DMS153 treated with DMSO at 0.1 percent for 48 hours (cell line): ENCODE measurements at regions not wholly inside any gene's neighbourhood (a gene's known extent, or its start where the extent isn't known, plus 50 kb on each side); places are given as distances from the start of the nearest gene placed in this dataset.
"Not testable (repeated sequence)": the region's sequence is repeated elsewhere in the genome, so short reads cannot be mapped to it uniquely, and the experiment has no call there.

Source experiments
- DNase-seq: peaks from one replicate; lab custom pipeline; 2025; ENCODE audit not compliant: unreplicated experiment; lab: John Stamatoyannopoulos, UW

DNA sequence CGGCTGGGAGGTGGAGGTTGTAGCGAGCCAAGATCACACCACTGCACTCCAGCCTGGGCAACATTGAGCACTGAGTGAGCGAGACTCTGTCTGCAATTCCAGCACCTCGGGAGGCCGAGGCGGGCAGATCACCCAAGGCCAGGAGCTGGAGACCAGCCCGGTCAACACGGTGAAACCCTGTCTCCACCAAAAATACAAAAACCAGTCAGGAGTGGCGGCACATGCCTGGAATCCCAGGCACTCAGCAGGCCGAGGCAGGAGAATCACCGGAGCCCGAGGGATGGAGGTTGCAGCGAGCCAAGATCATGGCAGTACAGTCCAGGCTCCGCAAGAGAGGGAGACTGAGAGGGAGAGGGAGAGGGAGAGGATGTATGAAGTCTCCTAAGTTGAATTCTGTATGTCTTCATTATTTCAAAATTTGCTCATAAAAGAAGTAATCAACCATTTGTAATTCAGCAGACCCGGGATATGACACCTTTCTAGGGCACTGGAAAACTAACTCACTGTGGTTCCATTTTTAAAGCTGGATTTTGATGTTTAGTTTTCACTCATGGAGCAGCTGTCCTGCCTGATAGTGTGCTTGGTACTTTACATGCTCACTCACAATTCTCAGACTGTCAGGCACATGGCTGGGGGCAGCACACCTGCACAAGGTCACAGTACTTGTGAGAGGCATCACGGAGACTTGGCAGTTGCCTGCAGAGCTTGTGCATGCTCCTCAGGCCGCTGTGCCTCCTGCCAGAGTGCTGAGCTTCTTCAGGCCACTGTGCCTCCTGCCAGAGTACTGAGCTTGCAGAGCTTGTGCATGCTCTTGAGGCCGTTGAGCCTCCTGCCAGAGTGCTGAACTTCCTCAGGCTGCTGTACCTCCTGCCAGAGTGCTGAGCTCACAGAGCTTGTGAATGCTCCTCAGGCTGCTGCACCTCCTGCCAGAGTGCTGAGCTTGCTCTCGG, 106.2 kb downstream of the ERMARD start:
- no peak for DNase-seq

- DNase-seq, result not testable (repeated sequence)
These were observed 105.3 kb downstream of the ERMARD start for GRCh38 chr6:169856442-169857342.

DNA sequence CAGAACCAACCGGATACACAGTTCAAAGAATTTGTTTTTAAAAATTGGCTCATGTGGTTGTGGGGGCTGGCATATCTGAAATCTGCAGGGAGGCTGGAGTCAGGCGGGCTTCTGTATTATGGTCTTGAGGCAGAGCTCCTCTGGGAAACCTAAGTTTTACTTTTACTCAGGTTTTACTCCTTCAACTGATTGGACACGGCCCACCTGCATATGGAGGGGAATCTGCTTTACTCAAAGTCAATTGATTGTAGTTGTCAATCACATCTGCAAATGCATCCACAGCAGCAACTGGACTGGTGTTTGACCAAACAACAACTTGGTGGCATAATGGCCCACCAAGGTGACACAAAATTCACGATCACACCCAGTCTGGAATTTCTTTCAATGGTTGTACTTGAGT, 103.4 kb downstream of the ERMARD start:
- no peak for DNase-seq

DNA sequence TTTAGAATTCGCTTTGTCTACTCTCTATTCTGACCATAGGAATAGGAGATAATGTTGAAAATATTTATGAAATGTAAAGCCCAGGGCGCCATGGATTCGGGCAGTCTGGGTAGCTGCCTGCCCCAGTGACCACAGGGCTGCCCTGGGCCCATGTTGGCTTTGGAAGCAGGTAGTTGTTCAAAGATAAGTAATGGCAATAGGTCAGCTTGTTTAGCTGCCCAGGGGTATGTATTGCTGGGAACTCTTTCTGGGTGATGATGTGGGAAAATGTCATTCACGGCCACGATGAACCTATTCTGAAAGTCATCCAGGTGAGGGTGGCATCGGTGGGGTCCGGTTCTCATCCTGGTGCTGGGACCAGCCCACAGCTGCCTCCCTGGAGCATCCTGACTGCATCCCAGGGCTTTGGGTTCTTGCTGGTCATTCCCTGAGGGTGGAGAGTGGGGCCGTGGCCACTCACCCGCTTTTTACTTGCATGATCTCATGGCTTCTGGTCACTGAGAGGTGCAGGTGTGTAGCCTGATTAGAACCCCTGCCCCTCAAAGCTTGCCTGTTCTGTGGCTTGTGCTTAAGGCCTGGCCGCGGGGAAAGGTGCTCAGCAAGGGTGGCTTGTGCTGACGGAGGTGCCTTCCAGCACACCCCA, 102.8 kb downstream of the ERMARD start:
- no peak for DNase-seq

- DNase-seq, result no peak
These were observed 102.0 kb downstream of the ERMARD start for GRCh38 chr6:169853196-169854082.

GRCh38 chr6:169852504-169853195, 101.2 kb downstream of the ERMARD start:
- no peak for DNase-seq

GRCh38 chr6:169851641-169852503, 100.5 kb downstream of the ERMARD start:
- no peak for DNase-seq

GRCh38 chr6:169850746-169851145, 99.3 kb downstream of the ERMARD start:
- no peak for DNase-seq

DNA sequence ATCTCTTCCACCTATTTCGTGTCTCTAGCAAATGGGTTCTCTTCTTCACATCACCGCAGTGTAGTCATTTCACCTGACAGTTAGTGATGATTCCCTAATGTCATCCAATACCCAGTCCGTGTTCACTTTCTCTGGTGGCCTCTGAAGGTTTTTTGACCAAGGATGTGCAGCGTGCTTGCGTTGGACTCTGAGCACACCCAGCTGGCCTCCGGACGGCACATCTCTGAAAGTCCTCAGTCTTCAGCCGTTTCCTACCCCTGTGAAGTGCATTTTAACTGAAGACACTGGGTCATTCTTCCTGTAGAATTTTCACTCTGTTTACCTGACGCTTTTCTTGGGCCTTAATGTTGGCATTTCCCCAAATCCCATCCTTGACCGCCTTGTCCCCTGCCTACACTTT, 98.7 kb downstream of the ERMARD start:
- no peak for DNase-seq

DNA sequence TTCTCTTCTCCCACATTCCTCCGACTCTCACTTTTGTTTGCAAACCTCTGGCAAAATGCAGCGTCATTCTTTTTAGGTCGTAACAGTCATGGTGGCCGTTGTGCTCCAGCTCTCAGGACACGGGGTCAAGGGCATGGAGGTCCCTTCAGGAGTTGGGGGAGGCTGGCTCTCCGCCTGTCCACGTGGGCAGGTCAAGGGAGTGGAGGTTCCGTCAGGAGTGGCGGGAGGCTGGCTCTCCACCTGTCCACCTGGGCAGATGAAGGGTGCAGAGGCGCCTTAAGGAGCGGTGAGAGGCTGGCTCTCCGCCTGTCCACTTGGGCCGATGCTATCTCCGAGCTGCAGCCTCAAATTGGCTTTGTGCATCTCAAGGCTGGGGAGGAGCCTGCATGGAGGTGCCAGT, 98.0 kb downstream of the ERMARD start:
- DNase-seq, result no peak

- no peak for DNase-seq
These were observed 97.5 kb downstream of the ERMARD start for GRCh38 chr6:169848946-169849345.

GRCh38 chr6:169847901-169848311, 96.5 kb downstream of the ERMARD start:
- no peak for DNase-seq

DNA sequence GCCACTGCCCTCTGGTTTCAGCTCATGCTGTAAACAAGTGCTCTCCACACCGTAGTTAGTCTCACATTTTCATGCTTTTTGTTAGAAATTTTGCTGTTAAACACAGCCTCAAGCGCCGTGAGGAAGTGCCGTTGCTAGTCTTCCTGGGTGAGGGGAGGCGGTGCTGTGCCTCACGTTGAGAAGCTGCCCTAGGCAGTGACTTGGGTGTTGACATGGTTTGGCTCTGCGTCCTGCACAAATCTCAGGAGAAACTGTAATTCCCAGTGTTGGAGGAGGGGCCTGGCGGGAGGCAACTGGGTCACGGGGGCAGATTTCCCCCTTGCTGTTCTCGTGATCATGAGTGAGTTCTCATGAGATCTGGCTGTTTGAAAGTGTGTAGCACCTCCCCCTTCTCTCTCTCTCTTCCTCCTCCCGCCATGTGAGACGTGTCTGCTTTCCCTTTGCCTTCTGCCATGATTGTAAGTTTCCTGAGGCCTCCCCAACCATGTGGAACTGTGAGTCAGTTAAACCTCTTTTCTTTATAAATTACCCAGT, 95.8 kb downstream of the ERMARD start:
- DNase-seq, result no peak

- no peak for DNase-seq
These were observed 95.0 kb downstream of the ERMARD start for GRCh38 chr6:169846286-169847056.

- no peak for DNase-seq
These were observed 94.2 kb downstream of the ERMARD start for GRCh38 chr6:169845426-169846285.

DNA sequence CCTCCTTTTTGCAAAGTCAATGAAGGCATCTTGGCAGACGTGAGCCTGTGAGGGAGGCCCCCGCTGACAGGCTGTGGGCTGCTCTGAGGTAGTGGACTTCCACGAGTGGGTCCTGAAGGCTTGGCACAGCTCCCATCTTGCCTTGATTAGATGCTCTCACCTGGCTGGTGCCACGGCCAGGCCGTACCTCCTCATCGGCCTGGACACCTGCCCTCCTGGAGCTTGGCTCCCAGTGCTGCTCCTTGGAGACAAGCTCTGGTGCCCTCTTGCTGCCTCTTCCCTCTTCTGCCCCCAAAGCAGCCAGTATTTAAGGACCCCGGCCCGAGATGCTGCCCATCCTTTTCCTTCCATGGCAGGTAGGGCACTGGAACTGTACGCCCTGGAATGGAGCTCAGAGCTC, 93.5 kb downstream of the ERMARD start:
- DNase-seq, result no peak

- DNase-seq, result no peak
These were observed 92.6 kb downstream of the ERMARD start for GRCh38 chr6:169843991-169844390.
